NCI-H1105 (cell line): ENCODE measurements at regions not wholly inside any gene's neighbourhood (a gene's known extent, or its start where the extent isn't known, plus 50 kb on each side); places are given as distances from the start of the nearest gene placed in this dataset.
"Not testable (repeated sequence)": the region's sequence is repeated elsewhere in the genome, so short reads cannot be mapped to it uniquely, and the experiment has no call there.

Source experiments
- DNase-seq: peaks from one replicate; lab custom pipeline; 2025; lab: John Stamatoyannopoulos, UW

DNA sequence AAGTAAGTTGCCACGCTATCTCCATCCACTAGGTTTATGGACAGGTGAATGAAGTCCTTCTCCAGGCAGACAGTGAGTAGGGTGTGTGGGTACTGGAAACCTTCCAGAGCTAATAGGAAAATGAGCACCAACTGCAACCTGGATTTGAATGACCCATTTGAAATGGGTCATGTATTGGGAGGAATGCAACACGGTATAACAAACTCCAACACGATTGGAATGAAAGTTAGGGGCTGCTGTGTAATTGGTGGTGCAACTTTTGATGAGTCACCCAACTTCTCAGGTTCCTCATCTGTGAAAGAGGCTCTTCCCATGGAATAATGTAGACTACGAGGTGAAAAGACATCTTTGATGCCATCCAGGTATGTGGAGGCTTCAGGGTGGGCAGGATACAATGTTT lies 241.4 kb upstream of the PODXL start:
- DNase-seq, result no peak

DNA sequence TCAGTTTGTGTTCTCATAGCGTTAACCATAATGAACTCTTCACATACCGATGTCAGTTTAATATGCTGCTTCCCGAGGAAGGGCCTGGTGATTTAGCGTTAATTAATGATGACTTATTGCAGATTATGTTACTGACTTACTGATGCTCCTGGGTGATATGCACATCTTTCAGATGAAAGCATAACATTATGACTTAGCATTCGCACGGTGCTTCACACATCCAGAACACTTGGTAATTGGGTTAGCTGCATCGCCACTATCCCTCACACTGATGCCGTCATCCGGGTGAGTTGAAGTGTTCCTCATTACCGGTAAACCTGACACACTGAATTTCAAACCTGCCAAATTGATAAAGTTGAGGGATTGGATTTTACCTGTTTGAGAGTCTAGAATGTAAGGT lies 239.0 kb upstream of the PODXL start:
- no peak for DNase-seq

DNA sequence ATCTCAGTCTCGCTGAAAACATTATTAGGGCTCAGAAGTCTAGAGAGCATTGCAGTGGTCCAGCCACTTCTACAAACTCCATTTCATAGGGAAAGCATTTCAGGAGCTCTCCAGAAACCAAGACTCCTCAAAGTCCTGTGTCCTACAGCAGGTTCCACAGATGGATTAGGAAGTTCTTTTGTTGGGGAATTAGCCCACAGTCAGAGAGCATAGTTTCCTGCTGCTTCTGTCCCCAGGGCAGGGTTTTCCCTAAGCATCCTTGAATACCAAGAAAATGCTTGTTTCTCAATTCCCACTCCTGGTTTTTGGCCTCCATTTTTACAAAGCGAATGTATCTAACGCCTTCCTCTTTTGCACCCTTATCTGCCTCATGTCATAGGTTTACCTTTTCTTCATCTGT lies 235.9 kb upstream of the PODXL start:
- no peak for DNase-seq

DNA sequence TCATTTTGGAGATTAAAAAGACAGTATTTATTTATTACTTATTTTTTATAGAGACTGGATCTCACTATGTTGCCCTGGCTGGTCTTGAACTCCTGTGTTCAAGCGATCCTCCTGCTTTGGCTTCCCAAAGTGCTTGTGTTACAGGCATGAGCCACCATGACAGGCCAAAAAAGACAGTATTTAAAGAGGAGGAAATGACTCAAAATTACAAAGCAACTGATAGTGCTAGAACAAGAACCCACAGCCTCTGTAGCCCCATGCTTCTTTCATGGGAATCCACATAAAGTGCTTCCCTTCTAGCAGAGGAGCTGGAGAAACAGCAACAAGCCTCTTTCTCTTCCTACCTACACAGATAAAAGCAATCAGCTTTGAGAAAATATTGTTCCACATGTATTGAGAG lies 230.7 kb upstream of the PODXL start:
- DNase-seq, result no peak

DNA sequence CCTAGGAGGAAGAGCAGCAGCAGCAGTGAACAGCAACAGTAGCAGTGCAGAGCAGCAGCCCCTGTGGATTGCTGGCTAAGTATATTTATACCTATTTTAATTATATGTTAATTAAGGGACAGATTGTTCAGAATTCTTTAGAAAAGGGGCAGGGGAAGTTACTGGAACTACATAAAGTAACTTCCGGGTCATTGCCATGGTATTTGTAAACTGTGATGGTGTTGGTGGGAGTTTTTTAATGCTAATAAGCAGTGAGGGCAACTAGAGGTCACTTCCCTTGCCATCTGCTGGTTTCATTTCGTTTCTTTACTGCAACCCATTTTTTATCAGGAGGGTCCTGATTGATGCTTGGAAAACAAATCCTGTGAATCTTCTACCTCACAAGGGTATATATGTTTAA lies 229.8 kb upstream of the PODXL start:
- DNase-seq, result no peak

DNA sequence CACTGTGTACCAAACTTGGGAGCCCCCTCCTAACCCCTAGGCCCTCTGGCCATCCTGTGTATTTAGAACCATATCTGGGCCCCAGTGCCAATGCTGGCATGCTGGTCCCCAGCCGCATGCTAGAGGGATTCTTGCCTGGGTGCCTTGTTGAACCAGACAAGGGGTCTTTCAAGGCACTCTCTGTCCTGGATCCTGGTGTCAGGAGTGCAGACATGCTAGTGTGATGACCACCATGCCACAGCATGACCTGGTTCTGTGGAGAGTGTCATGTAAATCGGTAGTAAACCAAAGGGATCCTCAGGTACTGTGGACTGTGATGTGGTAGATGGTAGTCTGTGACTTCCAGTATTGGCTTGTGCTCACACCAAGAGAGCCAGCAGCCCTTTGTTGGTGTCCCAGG lies 222.2 kb upstream of the PODXL start:
- DNase-seq, result no peak

DNA sequence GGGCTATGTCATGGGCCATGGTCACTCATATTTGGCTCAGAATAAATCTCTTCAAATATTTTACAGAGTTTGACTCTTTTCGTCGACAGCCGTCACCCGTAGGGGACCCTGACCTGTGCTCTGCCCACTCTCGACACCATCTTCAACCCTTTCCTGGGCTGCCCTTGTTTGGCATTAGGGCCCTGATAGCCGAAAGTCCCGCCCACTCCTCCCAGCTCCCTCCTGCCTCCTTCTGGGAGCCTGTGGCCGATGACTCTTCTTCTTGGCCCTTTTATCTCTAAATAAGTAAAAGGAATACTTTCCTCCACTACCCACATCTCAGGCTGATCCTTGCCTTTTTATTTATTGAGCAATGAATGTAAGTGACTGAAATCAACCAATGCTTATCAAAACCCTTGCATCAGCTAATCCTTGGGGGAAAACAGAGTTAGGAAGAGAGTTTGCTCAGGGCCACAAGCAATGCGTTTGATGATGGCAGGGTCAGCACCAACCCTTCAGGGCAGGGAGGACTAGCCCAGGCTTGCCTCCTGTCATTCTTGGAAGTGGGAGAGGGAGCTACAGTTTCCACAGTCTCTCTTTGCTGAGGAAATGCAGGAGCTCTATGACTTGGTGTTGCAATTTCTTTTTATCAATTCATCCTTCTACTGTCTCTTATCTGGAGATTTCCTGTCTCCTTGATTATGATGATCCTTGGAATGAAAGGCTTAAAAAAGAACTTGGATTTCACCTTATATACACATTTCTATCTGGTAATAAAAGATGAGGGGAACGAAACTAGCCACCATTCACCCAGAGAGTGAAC lies 218.2 kb upstream of the PODXL start:
- DNase-seq, result no peak

DNA sequence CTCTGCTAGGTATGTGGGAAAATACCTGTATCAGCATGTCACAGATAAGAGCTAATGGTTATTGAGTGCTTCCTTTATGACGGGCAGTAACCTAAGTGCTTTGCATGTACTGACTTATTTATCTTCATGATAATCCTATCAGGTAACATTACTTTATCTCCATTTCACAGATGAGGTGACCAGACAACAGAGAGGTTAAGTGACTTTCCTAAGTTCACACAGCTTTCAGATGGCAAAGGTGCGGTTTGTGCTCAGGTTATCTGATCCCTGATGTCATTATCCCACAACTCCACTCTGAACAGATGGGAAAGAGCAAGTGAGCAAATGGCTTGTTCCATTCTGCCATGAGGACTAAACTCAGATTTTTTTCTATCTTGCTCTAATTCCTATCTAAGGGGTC lies 217.0 kb upstream of the PODXL start:
- no peak for DNase-seq

DNA sequence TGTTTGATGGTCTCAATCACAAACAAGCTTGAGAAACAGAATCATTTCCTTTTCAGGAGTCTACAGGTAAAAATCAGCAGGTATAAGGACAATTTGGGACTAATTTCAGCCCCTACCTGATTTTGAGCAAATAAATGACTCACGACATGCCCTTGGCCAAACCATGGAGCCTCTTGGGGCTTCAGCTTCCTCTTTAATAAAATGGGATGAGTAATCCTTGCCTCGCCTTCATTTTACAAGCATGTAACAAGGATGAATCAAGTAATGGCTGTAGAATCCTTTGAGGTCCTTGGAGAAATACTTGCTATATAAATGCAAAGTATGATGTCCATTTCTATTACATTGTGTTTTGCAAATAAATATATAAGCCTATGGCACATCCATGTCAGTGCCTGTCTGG lies 212.8 kb upstream of the PODXL start:
- no peak for DNase-seq

DNA sequence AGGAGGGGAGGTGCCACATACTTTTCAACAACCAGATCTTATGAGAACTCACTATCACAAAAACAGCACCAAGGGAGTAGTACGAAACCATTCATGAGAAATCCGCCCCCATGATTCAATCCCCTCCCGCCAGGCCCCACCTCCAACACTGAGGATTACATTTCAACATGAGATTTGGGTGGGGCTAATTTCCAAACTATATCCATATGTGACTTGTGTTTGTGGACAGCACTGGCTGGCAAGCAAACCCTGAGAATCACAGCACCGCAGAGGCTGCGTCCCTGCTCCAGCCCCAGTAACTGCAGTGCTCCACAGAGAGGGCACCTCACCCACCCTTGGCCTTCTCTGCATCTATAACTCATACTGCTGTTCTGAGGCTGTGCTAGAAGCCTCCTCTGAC lies 211.2 kb upstream of the PODXL start:
- DNase-seq, result no peak

DNA sequence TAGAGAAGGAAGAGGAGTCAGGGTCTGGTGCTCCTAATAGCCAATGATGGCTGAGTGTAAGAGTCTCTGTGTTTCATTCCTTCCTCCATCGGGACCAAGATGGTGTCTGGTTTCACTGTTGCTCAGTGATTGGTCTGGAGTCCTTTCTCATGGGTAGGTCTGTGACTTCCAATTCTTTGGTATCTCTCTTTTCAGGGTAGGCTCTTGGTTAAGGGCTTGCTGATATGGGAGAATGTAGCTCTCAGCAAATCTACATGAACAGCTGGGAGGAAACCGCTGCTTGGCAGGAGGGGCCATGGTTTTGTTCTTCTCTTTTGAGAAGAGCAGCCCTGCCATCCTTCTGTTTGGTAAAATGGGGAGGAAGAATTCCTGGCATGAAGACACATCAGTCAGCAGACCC lies 209.1 kb upstream of the PODXL start:
- DNase-seq, result no peak

DNA sequence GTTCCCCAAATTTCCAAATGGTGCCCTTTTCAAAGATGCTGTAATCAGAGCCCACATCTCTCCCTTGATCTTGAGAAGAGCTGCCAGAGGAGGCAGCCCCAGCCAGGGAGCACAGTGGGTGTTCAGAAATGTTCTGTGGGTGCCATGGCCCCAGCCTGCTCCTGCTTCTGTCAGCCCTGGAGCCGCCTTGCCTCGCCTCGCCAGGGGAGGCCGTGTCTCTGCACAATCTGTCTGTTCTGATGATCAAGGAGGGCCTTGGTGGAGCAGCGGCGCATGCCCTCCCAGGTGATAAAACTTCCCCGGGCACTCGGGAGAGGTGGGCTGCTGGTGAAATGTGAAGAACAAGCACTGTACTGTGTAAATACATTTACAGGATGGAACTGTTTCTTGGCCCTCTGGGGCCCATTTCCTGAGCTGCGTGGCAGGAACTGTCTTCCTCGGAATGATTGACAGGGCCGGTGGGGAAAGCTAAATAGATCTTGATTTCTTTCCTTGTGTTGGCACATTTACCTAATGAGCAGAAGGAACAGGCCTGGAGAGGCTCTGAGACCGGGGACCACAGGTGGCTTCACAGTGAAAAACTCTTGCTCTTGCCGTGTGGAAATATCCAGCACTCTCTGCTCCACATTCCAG lies 207.8 kb upstream of the PODXL start:
- DNase-seq, result no peak

DNA sequence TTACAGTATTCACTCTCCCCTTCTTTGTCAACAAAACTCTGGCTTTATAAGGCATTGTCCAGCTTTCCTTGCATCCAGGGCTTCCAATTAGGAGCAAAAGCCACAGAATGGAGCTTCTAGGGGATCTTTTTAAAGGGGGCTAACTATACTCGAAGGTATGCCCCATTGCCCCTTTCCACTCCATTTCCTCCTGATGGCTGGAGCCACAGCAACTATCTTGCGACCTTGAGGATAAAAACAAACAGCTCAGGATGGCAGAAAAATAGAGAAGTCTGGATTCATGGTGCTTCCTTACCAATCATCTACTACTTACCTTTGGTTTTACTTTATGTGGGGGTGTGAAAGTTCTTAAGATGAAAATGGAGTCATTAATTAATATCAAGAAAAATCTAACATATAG lies 206.3 kb upstream of the PODXL start:
- DNase-seq, result no peak

DNA sequence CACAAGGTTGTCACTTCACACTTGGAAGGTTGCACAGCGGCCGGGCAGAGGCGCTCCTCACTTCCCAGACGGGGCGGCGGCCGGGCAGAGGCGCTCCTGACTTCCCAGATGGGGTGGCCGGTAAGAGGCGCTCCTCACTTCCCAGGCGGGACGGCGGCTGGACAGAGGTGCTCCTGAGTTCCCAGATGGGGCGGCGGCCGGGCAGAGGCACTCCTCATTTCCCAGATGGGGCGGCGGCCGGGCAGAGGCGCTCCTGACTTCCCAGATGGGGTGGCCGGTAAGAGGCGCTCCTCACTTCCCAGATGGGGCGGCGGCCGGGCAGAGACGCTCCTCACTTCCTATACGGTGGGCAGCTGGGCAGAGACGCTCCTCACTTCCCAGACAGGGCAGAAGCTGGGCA lies 199.4 kb upstream of the PODXL start:
- not testable (repeated sequence) for DNase-seq

DNA sequence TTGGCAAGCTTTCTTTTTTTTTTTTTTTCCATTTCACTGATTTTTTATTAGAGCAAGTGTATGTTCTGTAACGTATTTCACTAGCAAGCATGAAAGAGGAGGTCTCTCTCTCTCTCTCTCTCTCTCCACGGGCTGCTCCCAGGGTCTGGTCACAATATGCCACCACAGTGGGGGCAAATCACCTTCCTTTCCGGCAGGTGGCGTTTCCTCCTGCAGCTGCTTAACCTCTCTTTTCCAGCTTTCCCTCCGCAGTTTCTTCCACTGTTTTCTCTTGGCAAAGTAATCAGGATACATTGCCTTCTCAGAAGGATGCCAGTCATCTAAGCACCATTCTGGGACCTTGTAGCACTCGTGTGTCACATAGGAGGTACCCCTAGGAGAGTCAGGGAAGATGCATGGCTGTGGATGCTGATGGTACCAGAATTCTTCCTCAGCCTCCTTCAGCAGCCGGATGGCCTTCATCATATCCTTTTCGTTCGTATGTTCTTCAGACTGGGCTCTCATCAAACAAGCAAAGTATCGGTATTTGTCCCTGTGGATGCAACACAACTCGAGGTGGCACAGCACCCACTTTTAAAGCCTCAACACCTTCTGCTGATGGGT lies 197.3 kb upstream of the PODXL start:
- no peak for DNase-seq

DNA sequence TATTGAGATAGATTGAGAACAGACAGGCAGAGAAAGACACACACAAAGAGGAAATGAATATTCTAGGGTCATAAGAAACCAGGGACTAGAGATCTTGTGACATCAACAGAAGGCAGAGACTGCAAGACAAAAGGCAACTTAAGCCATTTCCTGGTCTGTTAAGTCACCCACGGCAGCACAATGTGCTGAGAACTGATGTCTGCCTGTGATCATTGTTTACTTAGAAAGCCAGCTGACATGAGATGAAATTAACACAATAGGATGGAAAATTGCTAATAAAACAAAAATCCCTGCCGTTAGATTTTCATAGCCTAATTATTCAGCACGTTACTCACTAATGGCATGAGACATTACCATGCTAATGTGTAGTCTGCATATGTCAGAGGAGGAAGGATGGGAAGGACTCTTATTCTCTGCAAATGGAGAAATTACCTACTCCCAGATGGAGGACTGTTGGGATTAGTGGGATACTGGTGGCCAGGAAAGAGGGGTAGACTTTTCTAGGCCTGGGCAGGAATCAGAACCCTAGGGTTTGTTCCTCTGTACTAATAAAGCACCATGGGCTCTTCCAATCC lies 191.3 kb upstream of the PODXL start:
- peak; percentile 33 for DNase-seq

DNA sequence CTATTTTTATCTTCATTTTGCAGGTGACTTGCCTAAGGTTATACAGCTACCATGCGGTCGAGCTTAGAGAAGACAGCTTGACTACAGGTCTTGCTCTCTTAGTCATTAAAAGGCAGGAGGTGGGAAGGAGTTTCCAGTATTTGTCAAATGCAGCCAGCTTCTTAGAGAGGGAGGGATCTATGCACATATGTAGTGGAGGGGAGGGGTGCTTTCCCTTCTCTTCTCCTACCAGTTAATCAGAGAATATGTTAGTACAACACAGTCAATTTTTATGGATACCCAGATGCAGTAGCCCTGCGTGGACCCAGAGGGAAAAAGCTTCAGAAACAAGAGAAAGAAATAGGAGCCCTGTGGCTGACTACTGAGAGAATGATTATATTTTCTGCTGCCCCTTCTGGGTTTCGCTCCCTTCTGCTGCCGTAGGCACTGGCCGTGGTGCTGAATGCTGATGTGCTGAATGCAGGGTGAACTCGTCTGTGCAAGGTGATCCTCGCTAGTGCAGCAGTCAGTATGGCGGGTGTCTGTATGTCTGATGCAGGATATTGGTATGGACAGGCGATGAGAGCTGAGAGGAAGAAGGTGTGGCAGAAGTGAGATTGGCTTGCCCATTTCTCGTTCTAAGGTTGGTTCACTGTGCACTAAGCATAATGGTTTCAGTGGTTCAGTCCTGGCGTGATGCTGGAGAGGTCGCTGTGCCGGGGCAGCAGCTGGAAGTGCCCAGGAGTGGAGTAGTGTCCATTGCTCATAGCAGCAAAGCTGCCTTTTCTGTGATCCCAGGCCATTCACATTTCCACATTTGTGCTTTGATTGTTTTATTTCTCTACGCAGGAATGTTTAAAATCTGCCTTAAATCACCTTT lies 189.2 kb upstream of the PODXL start:
- DNase-seq, result no peak

DNA sequence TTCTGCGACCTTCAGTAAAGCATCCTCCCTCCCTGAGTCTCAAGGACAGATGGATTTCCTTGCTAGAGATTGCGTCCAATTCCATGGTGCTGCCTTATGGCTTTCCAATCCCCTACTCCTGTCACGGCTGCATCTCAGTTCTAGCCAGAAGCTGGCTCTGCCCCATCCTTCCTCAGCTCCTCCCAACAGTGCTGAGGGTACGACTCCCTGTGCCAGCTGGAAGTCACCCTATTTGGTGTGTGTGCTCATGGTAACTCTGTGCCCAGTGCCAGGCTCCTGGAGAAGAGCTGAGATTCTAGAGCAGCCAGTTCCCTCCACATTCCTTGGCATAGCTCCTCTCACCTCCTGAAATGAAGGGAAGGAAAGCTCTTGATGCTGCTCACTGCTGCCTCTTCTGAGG lies 185.0 kb upstream of the PODXL start:
- no peak for DNase-seq

DNA sequence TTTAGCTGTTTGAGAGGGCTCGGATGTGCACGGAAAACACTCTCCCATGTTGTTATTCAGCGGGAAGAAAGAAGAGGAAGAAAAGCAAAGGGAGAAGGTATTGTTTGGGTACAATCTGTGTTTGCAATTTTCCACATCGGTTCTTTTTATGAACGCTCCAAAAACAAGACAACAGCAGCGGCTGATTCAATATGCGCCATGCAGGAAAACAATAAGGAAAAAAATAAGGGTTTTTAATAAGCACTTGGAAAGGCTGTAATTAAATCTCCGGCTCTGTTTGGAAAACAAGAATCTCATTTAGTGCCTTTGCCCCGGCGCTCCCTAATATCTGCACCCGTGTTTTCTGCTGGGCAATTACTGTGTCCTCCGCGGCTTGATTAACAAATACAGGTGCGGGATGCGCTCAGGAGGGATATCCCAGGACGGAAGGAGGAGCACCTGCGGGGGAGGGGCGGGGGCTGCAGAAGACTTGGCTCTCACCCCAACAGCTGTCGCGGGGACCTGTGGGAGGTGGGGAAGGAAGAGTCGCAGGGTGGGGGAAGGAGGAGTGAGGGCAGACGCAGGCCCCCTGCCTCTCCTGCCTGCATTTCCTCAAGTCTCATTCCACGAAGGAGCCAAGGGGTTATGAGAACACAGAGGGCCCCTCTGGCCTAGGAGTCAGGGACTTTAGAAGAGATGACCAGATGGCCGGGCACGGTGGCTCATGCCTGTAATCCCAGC lies 181.5 kb upstream of the PODXL start:
- DNase-seq, result peak; percentile 60

DNA sequence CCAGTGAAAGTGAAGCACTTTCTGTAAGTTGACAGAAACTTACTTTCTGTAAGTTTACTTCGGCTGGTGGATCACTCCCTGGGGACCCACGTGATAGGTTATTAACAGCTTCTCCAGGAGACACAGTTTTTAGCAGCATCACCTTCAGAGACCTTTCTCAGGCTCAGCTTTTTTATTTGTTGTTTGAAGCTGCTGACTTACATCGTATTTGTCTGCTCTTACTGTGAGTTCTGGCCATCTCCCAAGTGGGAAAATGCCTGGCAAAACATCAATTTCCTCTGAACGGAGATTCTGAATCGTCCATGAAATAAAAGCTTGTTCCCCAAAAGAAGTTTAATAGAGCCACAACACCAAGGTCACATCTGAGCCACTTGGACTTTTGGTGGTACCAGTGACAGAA lies 178.7 kb upstream of the PODXL start:
- no peak for DNase-seq

DNA sequence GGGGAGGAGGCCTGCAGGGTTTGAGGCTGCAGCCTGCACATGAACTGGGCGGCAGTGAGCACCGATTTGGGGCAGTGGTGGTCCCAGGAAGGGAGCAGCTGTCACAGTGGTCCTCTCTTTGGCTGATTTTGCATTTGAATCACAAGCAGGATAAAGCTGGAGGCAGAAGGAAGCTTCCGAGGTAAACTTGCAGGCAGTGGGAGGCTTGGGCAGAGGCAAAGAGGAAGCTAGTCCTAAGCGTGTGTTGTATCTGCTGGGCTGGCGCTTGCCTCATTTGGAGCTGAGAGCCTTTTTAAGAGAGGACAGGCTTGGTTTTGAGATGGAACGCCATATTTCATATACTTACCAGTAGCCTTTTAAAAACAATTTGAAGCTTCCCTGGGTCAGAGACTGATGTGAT lies 177.2 kb upstream of the PODXL start:
- DNase-seq, result no peak

DNA sequence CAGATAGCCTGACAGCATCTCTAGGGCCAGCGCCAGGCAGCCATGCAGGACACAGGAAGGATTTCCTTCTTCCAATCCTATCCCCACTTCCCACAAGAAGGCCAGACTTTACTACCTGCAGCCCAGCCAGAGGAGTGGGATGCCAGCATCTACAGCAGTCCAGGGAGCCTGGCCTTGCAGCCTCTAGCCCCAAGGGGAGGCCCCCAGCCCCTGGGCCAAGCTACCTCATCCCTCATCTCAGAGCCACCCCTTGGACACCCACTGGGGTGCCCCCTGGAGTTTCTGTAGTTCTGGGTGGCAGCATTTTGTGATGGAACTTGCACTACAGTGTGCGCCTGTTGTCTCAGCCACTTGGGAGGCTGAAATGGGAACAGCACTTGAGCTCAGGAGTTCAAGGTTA lies 170.8 kb upstream of the PODXL start:
- no peak for DNase-seq
